Fibroblast of skin of scalp (primary cell): ENCODE measurements at regions not wholly inside any gene's neighbourhood (a gene's known extent, or its start where the extent isn't known, plus 50 kb on each side); places are given as distances from the start of the nearest gene placed in this dataset.

Experiments used
- DNase-seq: peaks from one replicate; pipeline ENCODE4 v3.0.0-alpha.2; 2013

DNA sequence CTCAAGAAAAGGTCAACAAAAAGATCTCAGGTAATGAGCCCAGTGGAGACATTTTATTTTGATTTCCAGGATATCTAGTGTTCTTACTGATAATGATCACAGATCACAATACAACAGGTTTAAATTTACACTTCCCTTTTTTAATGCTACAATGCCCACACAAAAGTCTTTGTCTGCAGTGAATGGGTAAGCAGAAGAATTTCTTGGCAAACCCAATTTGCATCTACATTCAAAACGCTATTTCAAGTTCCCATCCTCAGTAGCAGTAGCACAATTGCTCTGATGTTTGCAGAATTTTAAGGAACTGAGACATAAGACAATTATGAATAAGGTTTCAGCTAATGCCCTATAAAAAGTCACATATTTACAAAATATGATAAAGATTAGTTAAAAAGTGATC lies 929.4 kb upstream of the PIK3C3 start:
- no peak for DNase-seq

DNA sequence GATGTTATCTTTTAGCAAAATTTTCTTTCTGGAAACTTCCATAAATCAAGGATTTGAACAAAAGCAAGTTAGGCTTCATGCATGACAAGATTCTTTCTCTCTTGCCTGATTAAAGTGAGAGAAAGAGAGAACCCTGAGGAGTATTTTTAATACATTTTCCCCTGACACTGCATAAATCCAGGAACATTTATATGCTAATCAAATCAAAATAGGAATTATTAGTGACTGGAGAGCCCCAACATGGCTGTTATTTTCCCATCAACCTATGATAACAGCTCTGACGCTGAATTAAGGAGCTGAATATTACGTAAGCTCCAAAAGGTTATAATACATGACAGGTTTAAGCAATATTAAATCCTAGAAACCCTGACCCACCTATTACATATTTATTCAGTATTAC lies 930.2 kb upstream of the PIK3C3 start:
- no peak for DNase-seq

DNA sequence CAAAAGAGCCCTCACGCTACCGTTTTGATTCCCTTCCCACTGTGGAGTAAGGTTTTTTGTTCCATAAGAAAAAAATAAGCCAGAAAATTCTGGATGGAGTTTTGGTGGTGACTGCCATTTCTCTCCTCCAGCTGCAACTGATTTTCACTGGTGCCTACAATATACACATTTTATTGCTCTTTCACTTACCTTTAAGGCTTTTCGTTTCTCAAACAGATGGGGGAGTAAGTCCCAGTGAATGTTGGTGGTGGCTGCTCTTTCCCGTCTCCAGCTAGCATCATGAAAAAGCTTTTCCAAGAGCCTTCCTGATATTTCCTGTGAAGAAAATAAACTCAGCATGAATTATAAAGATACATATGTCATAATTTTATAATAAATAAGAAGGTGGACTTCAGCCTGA lies 932.5 kb upstream of the PIK3C3 start:
- DNase-seq = no peak

GRCh38 chr18:41021089-41021488 lies 933.9 kb upstream of the PIK3C3 start:
- no peak for DNase-seq

DNA sequence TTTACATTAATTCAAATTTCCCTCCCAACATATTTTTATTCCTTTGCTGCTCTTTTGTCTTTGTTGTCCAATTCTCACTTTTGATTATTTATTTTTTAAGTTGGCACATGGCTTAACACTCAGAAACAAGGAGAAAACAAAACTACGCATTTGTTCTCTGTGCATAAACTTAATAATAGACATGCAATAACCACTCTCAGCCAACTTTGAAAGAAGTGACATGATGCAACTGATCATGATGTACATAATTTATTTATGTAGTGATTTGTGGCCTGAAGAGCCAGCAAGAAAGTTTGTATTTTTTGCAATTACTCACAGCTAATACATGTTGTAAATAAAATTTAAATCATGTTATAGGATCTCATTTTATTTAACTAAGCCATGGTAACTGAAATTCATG lies 942.8 kb upstream of the PIK3C3 start:
- DNase-seq = no peak

DNA sequence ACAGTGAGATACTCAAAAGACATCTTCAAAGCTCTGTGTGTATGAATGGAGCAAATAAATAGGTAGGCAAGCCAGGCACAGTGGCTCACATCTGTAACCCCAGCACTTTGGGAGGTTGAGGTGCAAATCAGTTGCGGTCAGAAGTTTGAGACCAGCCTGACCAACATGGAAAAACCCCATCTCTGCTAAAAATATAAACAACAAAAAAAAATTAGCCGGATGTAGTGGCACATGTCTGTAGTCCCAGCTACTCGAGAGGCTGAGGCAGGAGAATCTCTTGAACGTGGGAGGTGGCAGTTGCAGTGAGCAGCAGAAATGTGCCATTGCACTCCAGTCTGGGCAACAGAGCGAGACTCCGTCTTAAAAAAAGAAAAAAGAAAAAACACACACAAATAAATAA lies 945.1 kb upstream of the PIK3C3 start:
- DNase-seq = no peak

DNA sequence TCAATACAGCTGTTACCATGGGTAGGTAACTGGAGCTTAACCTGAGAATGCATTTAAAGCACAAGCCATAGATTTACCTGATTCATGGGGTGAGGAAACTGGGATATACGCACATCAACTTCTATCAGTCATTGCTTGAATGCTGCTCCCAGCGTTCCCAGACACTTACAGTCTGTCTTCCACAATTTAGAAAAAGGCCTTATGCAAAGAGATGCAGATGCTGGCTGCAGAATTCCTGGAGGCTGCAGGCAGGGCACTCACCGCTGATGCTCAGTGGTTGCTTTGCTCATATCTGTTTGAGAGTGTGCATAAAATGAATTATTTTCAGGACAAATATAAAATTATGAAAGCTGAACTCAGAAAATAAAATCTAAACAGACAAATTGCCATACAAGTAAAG lies 950.7 kb upstream of the PIK3C3 start:
- DNase-seq = no peak

- DNase-seq = no peak
Measured at GRCh38 chr18:40995529-40995928, 959.5 kb upstream of the PIK3C3 start.

DNA sequence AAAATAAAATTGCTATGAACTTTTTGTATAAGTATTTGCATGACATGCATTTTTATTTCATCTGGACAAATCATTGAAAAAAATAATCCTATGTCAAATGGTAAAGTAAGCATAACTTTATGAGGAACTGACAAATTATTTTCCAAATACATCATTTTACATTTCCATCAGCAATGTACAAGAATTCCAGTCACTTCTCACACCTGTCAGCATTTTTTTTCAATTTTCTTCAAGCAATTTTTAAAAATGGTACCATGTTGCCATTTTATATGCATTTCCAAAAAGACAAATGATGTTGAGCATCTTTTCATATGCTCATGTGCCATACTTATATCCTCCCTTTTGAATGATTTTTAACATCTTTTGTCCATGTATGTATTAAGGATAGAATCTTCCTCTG lies 961.7 kb upstream of the PIK3C3 start:
- no peak for DNase-seq

DNA sequence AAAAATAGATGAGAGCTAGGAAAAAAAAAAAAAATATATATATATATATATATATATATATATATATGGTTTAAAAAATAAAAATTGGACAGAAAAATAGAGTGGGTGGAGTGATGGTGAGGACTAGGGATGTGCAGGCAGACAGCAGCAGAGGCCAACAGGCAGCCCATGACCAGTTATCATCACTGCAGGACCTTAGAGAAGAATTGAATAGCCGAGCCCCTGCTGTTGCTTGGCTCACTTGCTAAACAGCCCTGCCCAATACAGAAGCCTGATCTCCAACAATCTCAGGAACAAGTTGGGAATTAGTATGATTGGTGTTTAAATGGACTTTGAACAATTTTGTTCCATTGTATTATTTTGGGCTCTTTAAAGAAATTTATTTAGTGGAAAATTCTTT lies 967.5 kb upstream of the PIK3C3 start:
- no peak for DNase-seq

DNA sequence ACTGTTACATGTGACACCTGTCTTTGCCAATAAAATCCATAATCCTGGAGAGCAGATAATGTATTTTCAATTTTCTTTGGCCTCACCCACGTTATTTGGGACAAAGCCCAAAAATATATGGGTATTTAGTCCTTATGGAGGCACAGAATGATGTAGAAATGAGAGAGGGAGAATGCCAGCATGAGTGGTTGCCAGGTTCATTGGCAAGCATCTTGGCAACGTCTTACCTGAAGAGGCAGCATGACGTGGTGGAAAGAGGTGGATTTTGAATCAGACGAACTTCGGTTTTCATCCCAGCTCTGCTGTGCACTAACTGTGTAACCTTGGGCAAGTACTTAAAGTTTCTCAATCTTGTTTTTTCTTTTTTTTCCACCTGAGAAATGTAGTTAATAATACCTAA lies 969.6 kb upstream of the PIK3C3 start:
- DNase-seq = no peak

DNA sequence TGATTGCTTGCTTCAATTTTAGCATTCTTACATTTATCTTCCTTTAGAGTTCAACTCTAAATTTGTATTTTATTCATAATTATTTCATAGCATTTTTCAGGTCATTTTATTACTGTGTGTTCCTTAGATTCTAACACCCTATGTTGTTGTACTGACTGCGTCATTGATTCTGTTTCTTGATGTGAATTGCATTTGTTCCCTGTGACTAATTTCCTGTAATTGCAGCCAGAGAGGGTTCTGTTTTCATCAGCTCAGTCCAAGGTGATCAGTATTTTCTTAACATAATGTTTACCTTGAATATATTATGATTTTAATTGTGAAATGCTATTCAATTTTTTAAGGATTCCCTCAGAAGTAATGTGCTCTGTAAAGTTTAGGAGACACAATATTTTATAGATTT lies 970.2 kb upstream of the PIK3C3 start:
- no peak for DNase-seq

DNA sequence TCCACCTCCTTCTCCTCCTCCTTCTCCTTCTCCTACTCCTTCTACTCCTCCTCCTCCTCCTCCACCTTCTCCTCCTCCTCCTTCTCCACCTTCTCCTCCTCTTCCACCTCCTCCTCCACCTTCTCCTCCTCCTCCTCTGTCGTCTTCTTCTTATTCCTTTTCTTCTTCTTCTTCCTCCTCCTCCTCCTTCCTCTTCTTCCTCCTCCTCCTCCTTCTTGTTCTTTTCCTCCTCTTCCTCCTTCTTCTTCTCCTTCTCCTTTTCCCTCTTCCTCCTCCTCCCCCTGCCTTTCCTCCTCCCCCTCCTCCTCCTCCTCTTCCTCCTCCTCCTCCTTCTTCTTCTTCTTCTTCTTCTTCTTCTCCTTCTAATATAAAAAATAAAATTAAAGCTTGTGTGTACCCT lies 971.2 kb upstream of the PIK3C3 start:
- DNase-seq = no peak

GRCh38 chr18:40980171-40980570 lies 974.9 kb upstream of the PIK3C3 start:
- no peak for DNase-seq

- DNase-seq = no peak
Measured at GRCh38 chr18:40976050-40976449, 979.0 kb upstream of the PIK3C3 start.

DNA sequence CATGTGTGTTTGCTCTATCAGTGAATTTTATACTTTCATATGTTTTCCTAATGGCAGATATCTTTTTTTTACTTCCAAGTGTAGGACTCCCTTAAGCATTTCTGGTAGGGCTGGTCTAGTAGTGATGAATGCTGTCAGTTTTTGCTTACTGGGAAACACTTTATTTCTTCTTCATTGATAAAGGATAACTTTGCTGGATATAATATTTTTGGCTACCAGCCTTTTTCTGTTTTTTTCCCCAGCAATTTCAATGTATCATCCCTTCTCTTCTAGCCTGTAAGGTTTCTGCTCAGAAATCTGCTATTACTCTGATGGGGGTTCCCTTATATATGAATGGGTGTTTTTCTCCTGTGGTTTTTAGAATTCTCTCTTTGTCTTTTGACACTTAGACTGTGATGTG lies 980.6 kb upstream of the PIK3C3 start:
- DNase-seq = no peak

DNA sequence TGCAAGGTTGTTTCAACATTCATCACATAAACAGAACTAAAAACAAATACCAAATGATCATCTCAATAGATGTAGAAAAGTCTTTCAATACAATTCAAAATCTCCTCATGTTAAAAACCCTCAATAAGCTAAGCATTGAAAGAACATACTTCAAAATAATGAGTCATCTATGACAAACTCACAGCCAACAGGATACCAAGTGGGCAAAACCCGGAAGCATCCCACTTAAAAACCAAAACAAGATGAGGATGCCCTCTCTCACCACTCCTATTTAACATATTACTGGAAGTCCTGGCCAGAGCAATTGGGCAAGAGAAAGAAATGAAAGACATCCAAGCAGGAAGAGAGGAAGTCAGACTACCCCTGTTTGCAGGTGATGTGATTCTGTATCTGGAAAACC lies 992.2 kb upstream of the PIK3C3 start:
- no peak for DNase-seq

- no peak for DNase-seq
Measured at GRCh38 chr18:40957533-40958070, 997.4 kb upstream of the PIK3C3 start.

DNA sequence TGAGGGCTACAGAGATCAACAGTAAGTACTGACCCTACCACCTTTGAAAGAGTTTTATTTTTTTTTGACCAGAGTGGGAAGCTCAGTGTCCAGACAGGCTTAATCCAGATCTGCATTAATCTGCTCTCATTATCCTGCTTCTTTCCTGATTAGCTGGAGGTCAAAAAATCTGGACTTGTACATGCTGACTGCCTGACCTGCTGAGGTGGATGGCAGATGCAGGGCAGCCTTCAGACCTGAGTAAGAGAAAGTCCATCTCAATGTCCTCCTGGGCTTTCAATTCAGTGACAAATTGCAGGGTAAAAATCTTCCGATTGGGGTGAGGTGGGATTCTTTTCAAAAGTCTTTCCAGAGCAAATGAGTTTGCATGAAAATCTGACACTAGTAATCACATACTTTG lies 998.8 kb upstream of the PIK3C3 start:
- no peak for DNase-seq

DNA sequence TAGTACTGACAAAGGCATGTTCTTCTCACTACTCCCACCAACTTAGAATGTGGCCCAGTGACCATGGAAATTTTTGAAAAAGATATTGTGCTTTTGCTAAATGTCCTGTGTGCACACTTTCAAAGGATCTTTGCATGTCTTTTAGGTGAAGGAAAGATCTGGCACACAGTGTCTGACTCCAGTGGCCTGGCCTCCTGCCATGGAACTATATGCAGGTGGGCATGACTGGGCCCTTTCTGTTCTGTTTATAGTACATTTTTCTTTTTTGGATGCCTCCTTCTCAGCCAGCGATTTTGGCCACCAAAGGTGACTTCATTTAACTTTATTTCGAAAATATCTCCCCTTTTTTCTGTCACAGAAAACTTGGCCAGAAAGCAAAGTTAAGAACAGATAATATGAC lies 999.7 kb upstream of the PIK3C3 start:
- DNase-seq = no peak

GRCh38 chr18:40949114-40949950 lies 1005.7 kb upstream of the PIK3C3 start:
- DNase-seq = no peak

GRCh38 chr18:40944576-40944975 lies 1010.5 kb upstream of the PIK3C3 start:
- DNase-seq = no peak

DNA sequence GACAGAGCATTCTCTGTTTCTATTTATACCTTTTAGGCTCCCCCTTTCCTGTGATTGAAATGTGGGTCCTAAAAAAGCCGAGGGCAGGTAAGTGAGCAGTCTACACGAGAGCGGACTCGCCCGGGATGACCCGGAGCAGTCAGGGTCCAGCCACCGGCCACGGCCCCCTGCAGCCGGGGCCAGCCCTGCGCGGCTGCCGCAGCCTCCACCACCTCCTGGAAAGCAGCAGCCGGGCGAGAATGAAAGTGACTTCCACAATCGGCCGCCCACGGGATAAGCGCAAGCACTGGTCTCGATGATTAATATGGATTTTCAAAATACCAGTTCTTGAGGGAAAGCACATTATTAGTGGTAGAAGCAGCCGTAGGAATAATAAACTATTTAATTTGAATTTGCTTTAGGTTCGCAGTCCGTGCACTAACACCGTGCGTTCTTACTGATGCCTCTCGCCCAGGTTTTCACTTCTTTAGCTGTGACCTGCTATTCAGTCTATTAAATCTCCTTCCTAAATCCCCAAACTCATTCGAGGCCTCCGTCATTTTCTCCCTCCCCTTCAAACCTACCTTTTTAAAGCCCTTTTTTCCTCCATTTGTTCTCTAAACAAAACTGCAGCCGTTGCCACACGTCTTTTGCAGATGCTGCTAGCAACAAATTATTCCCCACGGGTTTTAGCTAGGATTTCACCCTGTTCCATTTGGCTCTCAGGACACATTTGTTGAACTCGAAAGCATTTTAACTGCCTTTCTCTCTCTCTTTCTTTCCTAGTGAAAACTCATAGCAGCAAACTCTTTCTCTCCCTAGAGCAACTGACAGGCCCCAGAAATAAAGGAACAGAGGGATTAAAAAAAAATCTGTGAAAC lies 1015.1 kb upstream of the PIK3C3 start:
- no peak for DNase-seq

- no peak for DNase-seq
Measured at GRCh38 chr18:40938615-40939014, 1016.4 kb upstream of the PIK3C3 start.
